Fibroblast of pulmonary artery (primary cell): ENCODE measurements at regions not wholly inside any gene's neighbourhood (a gene's known extent, or its start where the extent isn't known, plus 50 kb on each side); places are given as distances from the start of the nearest gene placed in this dataset.

Experiments
- DNase-seq: peaks from one replicate; pipeline ENCODE4 v3.0.0-alpha.2; 2010; ENCODE audit warnings: low read depth
- H3K4me3 ChIP-seq: replicated peaks from 2 replicates; pipeline ENCODE4 v1.5.1; 2011; ENCODE audit warnings: low read depth, mild to moderate bottlenecking, control low read depth, low read length, moderate library complexity
- TF ChIP-seq, protein P1 (sequence below): IDR thresholded peaks from 2 replicates; pipeline ENCODE4 v1.5.1; 2011; ENCODE audit warnings: mild to moderate bottlenecking, control low read depth, low read length, inconsistent platforms; ENCODE audit errors: missing control alignments

DNA sequence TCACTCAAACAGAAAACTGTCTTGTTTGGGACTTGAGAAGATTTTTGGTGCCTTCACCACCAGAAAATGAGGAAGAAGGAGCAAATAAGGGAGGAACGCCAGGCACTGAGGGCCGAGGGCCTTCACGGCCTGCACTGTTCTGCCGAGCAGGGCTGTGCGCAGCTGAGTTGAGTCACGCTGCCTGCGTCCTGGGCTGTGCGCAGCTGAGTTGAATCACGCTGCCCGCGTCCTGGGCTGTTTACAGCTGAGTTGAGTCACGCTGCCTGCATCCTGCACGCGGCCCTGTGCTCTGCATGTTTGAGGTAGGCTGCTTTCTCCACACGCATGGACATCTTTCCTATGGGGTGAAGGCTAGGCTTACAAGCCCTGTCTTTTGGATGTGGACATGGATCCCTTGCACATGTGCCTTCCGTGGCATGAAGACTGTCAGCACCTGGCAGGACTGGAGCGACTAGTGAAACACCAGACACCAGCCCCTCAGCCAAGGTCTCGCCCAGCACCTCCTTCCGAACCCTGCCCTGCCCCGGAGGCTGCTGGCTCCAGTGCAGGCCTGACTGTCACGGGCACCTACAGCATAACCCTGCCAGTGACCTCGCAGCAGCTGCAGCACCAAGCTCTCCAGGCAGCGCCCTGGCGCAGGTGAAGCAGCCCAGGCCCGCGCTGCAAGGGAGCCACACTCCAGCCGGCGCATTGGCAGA is 96.7 kb downstream of the HTR5A start:
- TF ChIP-seq, protein P1, sequence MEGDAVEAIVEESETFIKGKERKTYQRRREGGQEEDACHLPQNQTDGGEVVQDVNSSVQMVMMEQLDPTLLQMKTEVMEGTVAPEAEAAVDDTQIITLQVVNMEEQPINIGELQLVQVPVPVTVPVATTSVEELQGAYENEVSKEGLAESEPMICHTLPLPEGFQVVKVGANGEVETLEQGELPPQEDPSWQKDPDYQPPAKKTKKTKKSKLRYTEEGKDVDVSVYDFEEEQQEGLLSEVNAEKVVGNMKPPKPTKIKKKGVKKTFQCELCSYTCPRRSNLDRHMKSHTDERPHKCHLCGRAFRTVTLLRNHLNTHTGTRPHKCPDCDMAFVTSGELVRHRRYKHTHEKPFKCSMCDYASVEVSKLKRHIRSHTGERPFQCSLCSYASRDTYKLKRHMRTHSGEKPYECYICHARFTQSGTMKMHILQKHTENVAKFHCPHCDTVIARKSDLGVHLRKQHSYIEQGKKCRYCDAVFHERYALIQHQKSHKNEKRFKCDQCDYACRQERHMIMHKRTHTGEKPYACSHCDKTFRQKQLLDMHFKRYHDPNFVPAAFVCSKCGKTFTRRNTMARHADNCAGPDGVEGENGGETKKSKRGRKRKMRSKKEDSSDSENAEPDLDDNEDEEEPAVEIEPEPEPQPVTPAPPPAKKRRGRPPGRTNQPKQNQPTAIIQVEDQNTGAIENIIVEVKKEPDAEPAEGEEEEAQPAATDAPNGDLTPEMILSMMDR = no peak
- peak; percentile 92 for DNase-seq
- no peak overlapping the region for H3K4me3 ChIP-seq

DNA sequence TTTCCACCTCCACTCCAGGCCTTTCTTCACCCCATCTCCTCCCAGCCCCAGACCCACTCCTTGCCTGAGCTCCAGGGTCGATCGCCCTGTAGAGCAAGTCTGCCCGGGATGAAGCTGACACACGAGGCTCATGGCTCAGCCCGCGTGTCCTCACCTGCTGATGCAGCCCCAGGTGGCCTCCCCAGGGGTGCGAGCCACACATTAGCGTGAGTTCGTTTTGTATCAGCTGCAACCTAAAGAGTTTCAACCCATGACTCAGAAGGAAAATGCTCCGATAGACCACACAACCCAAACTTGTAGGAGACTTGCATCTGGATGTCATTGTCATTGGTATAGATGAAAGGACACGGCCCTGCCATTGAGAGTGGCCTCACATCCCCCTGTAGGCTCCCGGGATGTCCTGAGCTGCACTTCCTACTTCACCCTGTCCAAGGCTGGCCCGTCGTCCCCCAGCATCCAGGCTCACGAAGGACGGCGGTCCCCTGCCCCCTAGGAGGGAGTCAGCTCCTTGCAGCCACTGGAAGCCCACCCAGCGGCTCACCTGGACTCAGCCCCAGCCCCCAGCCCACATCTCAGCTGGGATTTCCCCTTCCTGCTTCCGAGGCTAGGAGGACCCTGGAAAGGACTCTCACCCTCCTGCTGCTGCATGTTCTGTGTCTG is 97.7 kb downstream of the HTR5A start:
- TF ChIP-seq, protein P1 = no peak
- DNase-seq = no peak
- H3K4me3 ChIP-seq = no peak overlapping the region

DNA sequence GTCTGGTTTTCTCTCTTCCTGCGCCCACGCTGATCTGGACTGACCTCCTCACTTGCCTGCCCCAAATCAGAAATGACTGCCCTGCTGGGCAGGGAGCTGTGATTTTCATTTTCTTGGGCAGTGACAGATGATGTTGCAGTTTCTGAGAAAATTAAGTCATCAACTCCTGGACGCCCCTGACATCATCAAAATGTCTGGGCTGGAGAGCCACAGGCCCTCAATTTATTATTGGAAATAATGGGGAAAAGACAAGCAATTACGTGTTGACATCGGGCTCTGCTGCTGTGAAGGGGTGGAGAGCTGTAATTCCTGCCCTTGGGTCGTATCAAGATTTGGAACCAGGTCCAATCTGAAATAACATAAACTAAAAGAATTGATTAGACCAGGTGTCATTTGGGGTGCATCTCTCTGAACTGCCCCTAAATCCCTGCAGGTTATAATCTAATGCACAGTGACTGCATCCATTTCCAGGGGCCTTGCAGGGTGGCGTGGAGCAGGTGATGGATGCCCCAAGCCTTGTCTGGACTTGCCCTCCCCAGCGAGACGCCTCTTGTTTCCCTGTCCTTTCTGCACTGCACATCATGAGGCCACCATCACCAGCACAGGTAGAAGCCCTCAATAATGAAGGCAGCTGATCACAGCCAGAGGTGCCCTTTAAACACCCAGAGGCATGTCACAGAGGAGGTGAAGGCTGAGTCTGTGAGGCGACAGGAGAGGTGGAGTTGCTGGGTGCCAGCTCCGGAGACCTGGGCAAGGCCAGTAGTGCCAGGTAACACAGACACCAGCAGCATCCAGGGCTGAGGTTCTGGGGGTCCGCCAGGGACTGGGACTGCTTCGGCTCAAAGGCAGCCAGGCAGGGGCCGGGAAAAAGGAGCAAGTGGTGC is 98.7 kb downstream of the HTR5A start:
- H3K4me3 ChIP-seq = no peak overlapping the region
- no peak for DNase-seq
- TF ChIP-seq, protein P1 = no peak

DNA sequence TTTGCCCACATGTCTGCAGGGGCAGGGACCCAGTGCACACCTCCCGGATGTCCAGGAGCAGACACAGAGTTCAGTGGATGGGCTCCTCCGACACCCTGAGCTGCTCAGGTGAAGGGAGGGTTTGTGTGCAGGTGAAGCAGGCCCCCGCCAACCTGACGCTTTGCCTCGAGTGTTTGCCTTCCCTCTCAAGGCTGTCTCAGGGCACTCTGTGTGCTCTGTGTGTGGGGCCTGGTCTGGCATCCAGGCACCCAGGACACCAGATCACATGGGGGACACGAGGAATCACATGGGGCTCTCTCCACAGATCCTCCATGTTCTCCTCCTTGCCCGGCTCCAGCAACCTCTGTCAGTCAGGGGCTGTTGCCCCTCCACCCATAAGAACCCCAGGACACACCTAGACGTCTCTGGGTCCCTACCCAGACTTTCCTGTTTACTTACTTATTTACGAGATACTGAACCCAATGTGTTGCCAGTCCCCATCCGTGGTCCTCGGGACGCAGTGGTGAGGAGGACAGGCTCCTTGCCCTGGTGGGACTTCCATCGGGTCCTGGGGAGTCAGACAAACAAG is 99.5 kb downstream of the HTR5A start:
- TF ChIP-seq, protein P1 = no peak
- DNase-seq = no peak
- no peak overlapping the region for H3K4me3 ChIP-seq

DNA sequence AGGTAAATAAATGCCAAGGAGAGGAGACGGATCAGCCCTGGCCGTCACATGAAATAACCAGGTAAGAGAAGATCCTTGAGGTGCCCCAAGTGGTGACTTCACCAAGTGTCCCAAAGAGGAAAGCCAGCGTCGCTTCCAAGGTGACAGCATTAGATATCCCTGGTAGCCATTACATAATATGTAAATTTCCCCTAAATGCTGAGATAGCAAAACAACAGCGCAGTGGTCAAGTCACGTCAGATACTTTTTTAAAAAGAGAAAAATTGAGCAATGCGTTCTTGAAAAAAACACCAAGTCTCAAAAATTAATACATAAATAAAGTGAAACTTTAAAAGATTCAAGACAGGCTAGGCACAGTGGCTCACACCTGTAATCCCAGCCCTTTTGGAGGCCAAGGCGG is 100.2 kb downstream of the HTR5A start:
- no peak overlapping the region for H3K4me3 ChIP-seq
- DNase-seq = no peak
- TF ChIP-seq, protein P1 = no peak

DNA sequence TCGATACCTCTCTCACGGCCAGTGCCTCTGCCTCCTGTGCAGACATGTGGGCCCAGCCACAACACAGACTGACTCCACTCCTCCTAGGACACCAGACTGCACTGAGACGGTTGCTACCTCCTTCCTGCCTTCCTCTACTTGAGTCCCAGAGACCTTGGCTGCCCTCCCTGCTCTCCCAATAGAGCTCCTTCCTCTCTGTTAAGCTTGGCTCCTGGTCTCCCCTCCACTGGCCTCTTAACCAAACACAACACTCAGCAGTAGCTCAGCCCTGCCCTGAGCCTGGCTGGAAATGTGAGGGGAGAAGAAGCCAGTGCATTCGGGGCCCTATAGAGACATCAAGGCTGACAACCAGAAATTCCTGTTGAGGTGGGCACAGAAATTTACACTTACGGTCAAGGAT is 102.0 kb downstream of the HTR5A start:
- DNase-seq = no peak
- H3K4me3 ChIP-seq = no peak overlapping the region

More for the DNA sequence above, 102.0 kb downstream of the HTR5A start:
- TF ChIP-seq, protein P1 = no peak
